ENCODE measurements at regions not wholly inside any gene's neighbourhood (a gene's known extent, or its start where the extent isn't known, plus 50 kb on each side); places are given as distances from the start of the nearest gene placed in this dataset.

GRCh38 chr2:133846476-133846875 lies 278.2 kb upstream of the NCKAP5 start:
- H2BK120ac ChIP-seq (ENCODE audit: low read depth, low read length), result no peak overlapping the region; the same call in none of the 2 replicates
- H3K14ac ChIP-seq (replicated peaks; ENCODE audit: low read depth, low read length), result no peak overlapping the region
- no peaks in the 10 kb centered on the region for H3K36me3 ChIP-seq (ENCODE audit: control insufficient read depth, insufficient read depth, low read length)
- no peak overlapping the region for H3K4ac ChIP-seq (ENCODE audit: low read depth, low read length)
- H2AK9ac ChIP-seq (replicated peaks; ENCODE audit: low read depth, low read length, poor library complexity), result no peak overlapping the region
- H3K4me1 ChIP-seq (ENCODE audit: control insufficient read depth, insufficient read depth, low read length), result peaks cover 16% of the 10 kb centered on the region
- no peak overlapping the region for H2BK5ac ChIP-seq (ENCODE audit: low read depth, low read length, poor library complexity, severe bottlenecking)
- H3K4me2 ChIP-seq (ENCODE audit: low read depth, low read length), result no peak overlapping the region
- no peak overlapping the region for H3K9ac ChIP-seq (ENCODE audit: low read depth, low read length)
- no peak for DNase-seq
- no peaks in the 10 kb centered on the region for H3K27me3 ChIP-seq (ENCODE audit: control insufficient read depth, insufficient read depth, low read length)
- peaks cover 10% of the 10 kb centered on the region for H3K9me1 ChIP-seq (ENCODE audit: insufficient read depth, low read length)
- intact Hi-C loops (cut with micrococcal nuclease), result loop anchor here (10.0 kb wide), 3 partner anchors 412 to 1992 kb away; partner anchors contain the start of gene LYPD1
- no peak overlapping the region for H3K23ac ChIP-seq (ENCODE audit: low read depth, low read length)
- CTCF ChIA-PET, result interaction anchor here (0.7 kb wide), 1 partner anchor 566 kb away, joined by 3 read pairs; no protein-coding TSS in a partner anchor
- WGBS, 2 experiments (ENCODE audit: extremely low coverage in 2 of 2, insufficient read length in 1 of 2), result no CpG with 5 or more reads among the region's 4 CpGs
- no peak overlapping the region for H3K27ac ChIP-seq (ENCODE audit: insufficient read depth, low read length)
- H3K9me3 ChIP-seq (ENCODE audit: control insufficient read depth, insufficient read depth, low read length), result no peaks in the 10 kb centered on the region
- no peak for ATAC-seq (ENCODE audit: low read depth)
- H4K91ac ChIP-seq (ENCODE audit: insufficient read depth, low read depth, low read length), result no peak overlapping the region; the same call in 1 of the 2 replicates
- dilution Hi-C loops (cut with HindIII; ENCODE audit: low sequenced_read_pairs, unreplicated experiment), result no loop called here
- H3K79me1 ChIP-seq (ENCODE audit: low read depth in 1 of 2, low read length in 2 of 2), result peaks cover 0 to 19% of the 10 kb centered on the region in 2 experiments; a peak in 2 of 4 replicates
- BruUV-seq (replicated peaks), result no TSS peak
- peak overlapping the region; percentile 17 for H2AK5ac ChIP-seq (ENCODE audit: low read depth, low read length)
- no peak overlapping the region for H3K4me3 ChIP-seq (ENCODE audit: insufficient read depth, low read depth, low read length)
- H2BK15ac ChIP-seq (ENCODE audit: low read depth, low read length), result no peak overlapping the region; the same call in 2 of the 3 replicates
- H4K5ac ChIP-seq (ENCODE audit: low read depth, low read length), result no peak overlapping the region
- peak overlapping the region; percentile 0 for H2AFZ ChIP-seq (replicated peaks; ENCODE audit: low read length, poor library complexity)
- peak overlapping the region; percentile 58; the same call in 1 of the 2 replicates for H2BK20ac ChIP-seq (ENCODE audit: low read depth, low read length)
- no peak overlapping the region for H3K56ac ChIP-seq (ENCODE audit: extremely low read depth, insufficient read depth, low read length)
- H3K18ac ChIP-seq (ENCODE audit: low read depth, low read length), result no peak overlapping the region
- in situ Hi-C loops (cut with MboI; ENCODE audit: low sequenced_read_pairs), result loop anchor here (5.0 to 25.0 kb wide), 2 partner anchors 1184 to 1294 kb away; partner anchors contain the start of gene LYPD1
- H4K8ac ChIP-seq (ENCODE audit: low read depth in 2 of 2, low read length in 2 of 2), result no peak overlapping the region
- POLR2A ChIA-PET (ENCODE audit: unreplicated experiment), result no interaction called here
- H4K20me1 ChIP-seq (ENCODE audit: insufficient read depth, low read length), result no peaks in the 10 kb centered on the region
- TF ChIP-seq SMC3 (IDR thresholded peaks at IDR 0.05; ENCODE audit: low read depth, low read length) (no peak), MXI1 (IDR thresholded peaks at IDR 0.05; ENCODE audit: borderline replicate concordance, low read depth, low read length) (no peak)
